ENCODE measurements at regions not wholly inside any gene's neighbourhood (a gene's known extent, or its start where the extent isn't known, plus 50 kb on each side); places are given as distances from the start of the nearest gene placed in this dataset.

DNA sequence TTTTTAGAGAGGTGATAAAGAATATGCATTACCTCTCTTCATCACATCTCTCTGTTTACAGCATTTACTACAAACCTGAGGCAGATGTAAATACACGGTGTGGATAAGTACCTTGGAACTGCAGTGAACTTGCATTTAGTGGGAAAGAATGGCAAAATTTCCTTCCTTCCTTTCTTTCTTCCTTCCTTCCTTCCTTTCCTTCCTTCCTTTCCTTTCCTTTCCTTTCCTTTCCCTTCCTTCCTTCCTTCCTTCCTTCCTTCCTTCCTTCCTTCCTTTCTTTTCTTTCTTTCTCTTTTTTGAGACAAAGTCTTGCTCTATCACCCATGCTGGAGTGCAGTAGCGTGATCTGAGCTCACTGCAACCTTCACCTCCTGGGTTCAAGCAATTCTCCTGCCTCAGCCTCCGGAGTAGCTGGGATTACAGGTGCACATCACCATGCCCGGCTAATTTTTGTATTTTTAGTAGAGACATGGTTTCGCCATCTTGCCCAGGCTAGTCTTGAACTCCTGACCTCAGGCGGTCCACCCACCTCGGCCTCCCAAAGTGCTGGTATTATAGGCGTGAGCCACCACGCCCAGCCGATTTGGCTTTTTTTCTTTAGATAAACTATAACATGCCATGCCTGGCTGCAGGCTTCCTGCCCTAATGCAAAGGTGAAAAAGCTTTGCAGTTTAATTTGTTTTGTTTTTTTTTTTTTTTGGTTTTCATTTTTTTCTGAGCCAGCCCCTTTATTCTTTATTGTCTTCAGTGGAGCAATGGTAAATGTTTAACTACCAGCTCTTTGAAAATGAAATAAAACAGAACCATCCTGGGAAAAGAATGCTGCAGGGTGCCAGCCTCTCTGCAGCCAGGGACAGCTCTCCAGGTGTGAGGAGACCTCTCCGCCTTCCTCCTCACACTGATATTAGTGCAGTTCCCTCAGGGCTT, 64.2 kb upstream of the NEDD9 start:
- no peak for ATAC-seq
- H3K4me1 Mint-ChIP-seq = peaks cover 16 to 52% (median 24%) of the 10 kb centered on the region in 4 donors

DNA sequence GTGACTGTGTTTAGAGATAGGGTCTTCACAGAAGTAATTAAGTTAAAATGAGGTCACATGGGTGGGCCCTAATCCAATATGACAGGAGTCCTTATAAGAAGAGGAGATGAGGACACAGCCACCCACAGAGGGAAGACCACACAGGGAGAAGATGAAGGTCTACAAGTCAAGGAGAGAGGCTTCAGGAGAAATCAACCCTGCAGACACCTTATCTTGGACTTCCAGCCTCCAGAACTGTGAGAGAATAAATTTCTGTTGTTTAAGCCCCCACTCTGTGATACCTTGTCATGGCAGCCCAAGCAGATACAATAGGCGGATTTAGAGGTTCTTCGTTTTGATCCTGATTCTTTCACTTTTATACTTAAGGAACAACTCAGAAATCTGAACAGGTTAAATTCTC, 63.5 kb upstream of the NEDD9 start:
- ATAC-seq (no peak), DNase-seq (no peak)
- H3K36me3 Mint-ChIP-seq = peaks cover 37 to 83% (median 72%) of the 10 kb centered on the region in 3 donors
- H3K9me3 Mint-ChIP-seq = peaks cover 0 to 21% (median 7%) of the 10 kb centered on the region in 9 donors
- no peaks in the 10 kb centered on the region for H3K27me3 Mint-ChIP-seq
- POLR2A ChIA-PET = no interaction called here
- H3K4me3 Mint-ChIP-seq = no peak overlapping the region
- no peak overlapping the region for H3K27ac Mint-ChIP-seq
- H3K4me1 Mint-ChIP-seq = peaks cover 12 to 49% (median 20%) of the 10 kb centered on the region in 4 donors

More for the DNA sequence above, 64.2 kb upstream of the NEDD9 start:
- POLR2A ChIA-PET = no interaction called here
- no peak for DNase-seq
- Mint-ChIP-seq H3K27me3 (no peaks in the 10 kb centered on the region), H3K27ac (no peak overlapping the region), H3K9me3 (peaks cover 2 to 21% (median 12%) of the 10 kb centered on the region in 9 donors), H3K4me3 (no peak overlapping the region), H3K36me3 (peaks cover 42 to 84% (median 75%) of the 10 kb centered on the region in 3 donors)

DNA sequence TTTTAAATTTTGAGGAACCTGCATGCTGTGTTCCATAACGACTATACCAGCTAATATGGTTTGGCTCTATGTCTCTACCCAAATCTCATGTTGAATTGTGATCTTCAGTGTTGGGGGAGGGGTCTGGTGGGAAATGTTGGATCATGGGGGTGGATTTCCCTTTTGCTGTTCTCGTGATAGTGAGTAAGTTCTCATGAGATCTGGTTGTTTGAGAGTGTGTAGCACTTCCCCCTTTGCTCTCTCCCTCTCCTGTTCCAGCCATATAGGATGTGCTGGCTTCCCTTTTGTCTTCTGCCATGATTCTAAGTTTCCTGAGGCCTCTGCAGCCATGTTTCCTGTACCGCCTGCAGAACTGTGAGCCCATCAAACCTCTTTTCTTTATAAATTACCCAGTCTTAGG, 61.8 kb upstream of the NEDD9 start:
- no peaks in the 10 kb centered on the region for H3K27me3 Mint-ChIP-seq
- DNase-seq (no peak), ATAC-seq (no peak)
- peaks cover 27 to 77% (median 70%) of the 10 kb centered on the region in 3 donors for H3K36me3 Mint-ChIP-seq
- H3K4me1 Mint-ChIP-seq = peaks cover 0 to 32% (median 8%) of the 10 kb centered on the region in 4 donors
- POLR2A ChIA-PET = no interaction called here
- H3K27ac Mint-ChIP-seq = peak overlapping the region in 1 of 10 donors; percentile 40
- no peak overlapping the region for H3K4me3 Mint-ChIP-seq
- H3K9me3 Mint-ChIP-seq = peaks cover 0 to 21% (median 0%) of the 10 kb centered on the region in 9 donors

DNA sequence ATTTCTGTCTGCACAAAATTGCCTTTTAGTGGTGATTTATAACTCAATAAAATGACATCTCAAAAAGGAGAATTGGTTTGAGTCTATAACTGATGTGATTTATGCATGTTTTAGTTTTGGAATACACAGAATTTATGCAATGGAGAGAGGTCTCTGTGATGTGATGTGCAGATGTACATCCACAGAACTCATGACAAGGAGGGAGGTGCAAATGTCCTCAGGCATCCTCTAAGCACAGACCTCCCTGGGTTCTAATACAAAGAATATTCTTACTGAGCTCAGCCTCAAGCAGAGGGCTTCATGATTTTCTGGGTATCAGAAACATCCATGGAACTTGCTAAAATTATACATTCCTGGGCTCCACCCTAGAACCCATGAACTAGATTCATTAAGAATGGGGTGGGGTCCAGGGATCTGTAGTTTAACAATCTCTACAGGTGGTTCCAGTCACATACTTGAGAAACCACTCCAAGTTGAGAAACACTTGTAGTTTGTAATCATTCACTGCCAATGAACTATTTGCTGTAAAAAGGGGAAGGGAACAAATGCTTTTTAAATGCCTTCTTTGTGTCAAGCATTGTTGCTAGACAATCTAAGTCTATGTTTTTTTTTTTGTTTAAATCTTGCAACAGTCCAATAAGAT, 60.2 kb upstream of the NEDD9 start:
- Mint-ChIP-seq H3K4me1 (peaks cover 0 to 25% (median 8%) of the 10 kb centered on the region in 4 donors), H3K36me3 (peaks cover 39 to 75% (median 74%) of the 10 kb centered on the region in 3 donors), H3K27ac (peak overlapping the region in 2 of 10 donors; percentile 14 to 31), H3K4me3 (no peak overlapping the region), H3K27me3 (no peaks in the 10 kb centered on the region), H3K9me3 (peaks cover 0 to 31% (median 7%) of the 10 kb centered on the region in 9 donors)
- POLR2A ChIA-PET = no interaction called here
- no peak for DNase-seq
- no peak for ATAC-seq

DNA sequence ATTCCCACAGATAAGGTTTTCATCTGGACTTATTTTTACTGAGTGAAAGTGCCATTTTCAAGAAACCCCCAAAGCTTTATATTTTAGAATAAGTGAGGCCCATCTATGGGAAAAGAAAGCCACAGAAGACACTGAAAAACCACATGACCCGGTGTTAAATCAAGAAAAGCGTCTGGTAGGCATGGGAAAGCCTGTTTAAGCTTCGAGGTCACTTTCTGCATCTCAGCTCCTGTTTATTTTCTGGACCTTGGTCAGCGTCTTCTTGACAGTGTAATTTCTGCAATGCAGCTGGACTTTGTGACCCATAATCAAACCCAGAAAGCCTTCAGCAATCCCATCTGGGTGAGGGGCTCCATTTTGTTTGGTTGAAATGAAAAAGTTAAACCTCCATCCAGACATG, 59.6 kb upstream of the NEDD9 start:
- no peak overlapping the region for H3K27ac Mint-ChIP-seq
- POLR2A ChIA-PET = no interaction called here
- peaks cover 0 to 23% (median 8%) of the 10 kb centered on the region in 4 donors for H3K4me1 Mint-ChIP-seq
- no peak for ATAC-seq
- H3K9me3 Mint-ChIP-seq = peaks cover 0 to 31% (median 7%) of the 10 kb centered on the region in 9 donors
- no peak for DNase-seq
- no peaks in the 10 kb centered on the region for H3K27me3 Mint-ChIP-seq
- no peak overlapping the region for H3K4me3 Mint-ChIP-seq
- H3K36me3 Mint-ChIP-seq = peaks cover 43 to 73% (median 68%) of the 10 kb centered on the region in 3 donors

DNA sequence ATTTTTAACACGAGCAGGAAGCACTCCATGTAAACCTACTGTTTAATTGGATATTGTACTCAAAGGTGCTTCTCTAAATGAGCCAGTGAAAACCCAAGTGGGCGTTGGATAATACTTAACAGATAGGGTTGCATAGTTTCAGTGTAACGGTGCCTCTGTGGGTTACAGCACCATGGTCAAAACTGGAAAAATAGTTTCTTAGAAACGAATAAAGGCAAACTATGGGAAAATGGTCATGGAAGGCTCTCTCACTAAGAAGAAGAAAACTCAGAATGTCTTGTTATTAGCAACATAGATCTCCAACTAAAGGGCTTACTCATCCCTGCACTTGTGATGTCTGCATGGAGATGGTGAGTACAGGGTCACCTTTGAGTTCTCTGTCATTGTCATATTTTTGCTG, 59.1 kb upstream of the NEDD9 start:
- peaks cover 0 to 29% (median 7%) of the 10 kb centered on the region in 9 donors for H3K9me3 Mint-ChIP-seq
- peaks cover 0 to 23% (median 8%) of the 10 kb centered on the region in 4 donors for H3K4me1 Mint-ChIP-seq
- DNase-seq (no peak), ATAC-seq (no peak)
- no peak overlapping the region for H3K4me3 Mint-ChIP-seq
- peaks cover 43 to 70% (median 65%) of the 10 kb centered on the region in 3 donors for H3K36me3 Mint-ChIP-seq
- POLR2A ChIA-PET = no interaction called here
- H3K27ac Mint-ChIP-seq = no peak overlapping the region
- no peaks in the 10 kb centered on the region for H3K27me3 Mint-ChIP-seq

DNA sequence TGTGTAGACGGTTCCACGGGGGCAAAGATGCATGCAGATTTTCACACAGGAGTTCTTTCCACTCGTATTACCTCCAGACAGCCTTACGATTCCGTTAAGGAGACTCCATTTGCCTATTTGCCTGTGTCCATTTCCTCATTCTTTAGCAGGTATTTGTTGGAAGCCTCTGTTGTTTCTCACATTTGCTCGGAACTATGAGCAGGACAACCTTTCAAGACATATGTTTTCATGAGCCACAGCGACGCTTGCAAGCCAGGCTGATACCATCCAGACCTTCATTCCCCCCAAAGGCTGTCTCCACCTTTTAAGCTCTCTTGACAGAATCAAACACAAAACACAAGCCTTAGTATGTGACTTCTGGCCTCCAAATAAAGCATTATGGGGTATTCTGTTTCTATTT, 57.6 kb upstream of the NEDD9 start:
- Mint-ChIP-seq H3K36me3 (peaks cover 31 to 55% (median 54%) of the 10 kb centered on the region in 3 donors), H3K27me3 (no peaks in the 10 kb centered on the region), H3K9me3 (peaks cover 0 to 21% (median 9%) of the 10 kb centered on the region in 9 donors), H3K27ac (no peak overlapping the region), H3K4me1 (peaks cover 0 to 23% (median 5%) of the 10 kb centered on the region in 4 donors), H3K4me3 (no peak overlapping the region)
- ATAC-seq (no peak), DNase-seq (no peak)
- POLR2A ChIA-PET = no interaction called here

DNA sequence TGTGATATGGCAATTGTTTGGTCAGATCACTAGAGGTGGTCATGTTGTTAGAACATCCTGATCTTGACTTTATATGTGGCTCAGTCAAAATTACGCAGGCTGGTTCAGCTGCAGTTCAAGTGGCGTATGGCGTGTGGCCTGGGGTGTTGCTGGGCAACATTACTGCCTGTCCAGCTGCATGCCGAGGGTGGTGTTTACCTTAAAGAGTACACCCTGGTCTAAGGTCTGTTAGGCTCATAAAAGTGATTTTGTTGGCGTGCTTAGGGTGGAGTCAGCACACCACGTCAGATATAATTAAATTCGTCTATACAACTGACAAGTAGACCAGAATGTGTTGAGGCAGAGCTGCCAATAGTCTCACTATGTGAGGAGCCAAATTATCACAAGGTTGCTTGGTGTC, 55.6 kb upstream of the NEDD9 start:
- H3K36me3 Mint-ChIP-seq = peaks cover 16 to 44% (median 38%) of the 10 kb centered on the region in 3 donors
- POLR2A ChIA-PET = no interaction called here
- peaks cover 0 to 21% (median 8%) of the 10 kb centered on the region in 9 donors for H3K9me3 Mint-ChIP-seq
- peaks cover 0 to 17% (median 4%) of the 10 kb centered on the region in 4 donors for H3K4me1 Mint-ChIP-seq
- H3K4me3 Mint-ChIP-seq = no peak overlapping the region
- peak overlapping the region in 1 of 10 donors; percentile 48 for H3K27ac Mint-ChIP-seq
- H3K27me3 Mint-ChIP-seq = no peaks in the 10 kb centered on the region
- ATAC-seq = no peak
- no peak for DNase-seq

DNA sequence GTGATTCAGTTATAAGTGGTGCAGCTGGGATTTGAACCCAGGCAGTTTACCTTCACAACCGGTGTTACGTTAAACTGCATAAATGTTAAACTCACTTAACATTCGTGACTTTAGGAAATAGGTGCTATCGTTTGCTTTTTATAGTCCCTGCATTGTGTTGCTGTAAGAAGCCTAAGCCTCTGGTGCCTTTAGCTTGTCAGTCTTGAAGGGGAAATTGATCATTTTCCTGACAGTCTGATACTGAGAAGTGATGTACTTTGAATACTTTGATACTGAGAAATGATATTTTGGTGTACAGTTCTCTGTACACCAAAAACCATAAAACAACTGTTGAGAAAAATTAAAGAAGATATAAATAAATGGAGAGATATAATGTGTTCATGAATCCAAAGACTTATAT, 52.5 kb upstream of the NEDD9 start:
- DNase-seq (no peak), ATAC-seq (no peak)
- H3K27me3 Mint-ChIP-seq = no peaks in the 10 kb centered on the region
- peaks cover 16 to 26% (median 16%) of the 10 kb centered on the region in 3 donors for H3K36me3 Mint-ChIP-seq
- peaks cover 0 to 4% (median 2%) of the 10 kb centered on the region in 4 donors for H3K4me1 Mint-ChIP-seq
- POLR2A ChIA-PET = no interaction called here
- H3K27ac Mint-ChIP-seq = no peak overlapping the region
- peaks cover 0 to 21% (median 8%) of the 10 kb centered on the region in 9 donors for H3K9me3 Mint-ChIP-seq
- no peak overlapping the region for H3K4me3 Mint-ChIP-seq

DNA sequence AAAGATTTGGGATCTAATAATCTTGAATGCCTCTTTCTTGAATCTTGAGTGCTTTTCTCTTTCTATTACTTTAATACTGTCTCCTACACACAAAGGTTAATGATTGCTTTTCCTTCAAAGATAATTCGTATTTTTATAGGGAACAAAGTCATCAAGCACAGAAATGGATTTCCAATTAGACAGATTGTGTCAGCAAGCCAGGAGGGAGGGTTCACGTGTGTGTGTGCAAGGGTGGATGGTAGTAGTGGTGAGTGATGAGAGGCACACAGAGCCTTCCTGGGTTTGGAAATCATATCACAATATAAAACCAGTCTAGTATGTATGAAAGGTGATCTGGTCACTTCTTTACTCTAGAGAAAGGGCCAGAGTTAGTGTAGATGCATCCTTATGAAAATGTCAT, 51.2 kb upstream of the NEDD9 start:
- H3K4me3 Mint-ChIP-seq = no peak overlapping the region

DNA sequence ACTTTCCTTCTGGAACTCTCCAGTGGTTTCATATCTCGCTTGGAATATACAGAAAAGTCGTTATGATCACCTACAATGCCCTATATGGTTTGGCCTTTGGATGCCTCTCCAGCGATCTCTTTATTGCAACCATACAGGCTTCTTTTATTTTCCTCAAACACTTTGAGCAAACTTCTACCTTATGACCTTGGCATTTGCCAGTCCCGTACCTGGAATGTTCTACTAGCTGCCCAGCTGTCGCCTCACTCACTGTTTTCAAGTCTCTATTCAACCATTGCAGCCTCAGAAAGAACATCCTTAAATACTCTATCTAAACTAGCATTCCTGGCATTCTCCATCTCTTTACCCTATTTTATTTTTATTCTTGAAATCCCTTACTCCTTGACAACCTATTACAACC, 50.4 kb upstream of the NEDD9 start:
- no peak for DNase-seq
- Mint-ChIP-seq H3K27ac (no peak overlapping the region), H3K27me3 (no peaks in the 10 kb centered on the region), H3K36me3 (peaks cover 5 to 19% (median 16%) of the 10 kb centered on the region in 3 donors), H3K9me3 (peaks cover 0 to 11% (median 3%) of the 10 kb centered on the region in 9 donors), H3K4me3 (no peak overlapping the region), H3K4me1 (peaks cover 6 to 16% (median 10%) of the 10 kb centered on the region in 4 donors)
- POLR2A ChIA-PET = no interaction called here
- ATAC-seq = no peak

More for the DNA sequence above, 51.2 kb upstream of the NEDD9 start:
- H3K27me3 Mint-ChIP-seq = no peaks in the 10 kb centered on the region
- peaks cover 12 to 23% (median 16%) of the 10 kb centered on the region in 3 donors for H3K36me3 Mint-ChIP-seq
- peaks cover under 1 to 10% (median 3%) of the 10 kb centered on the region in 4 donors for H3K4me1 Mint-ChIP-seq
- H3K9me3 Mint-ChIP-seq = peaks cover 0 to 18% (median 6%) of the 10 kb centered on the region in 9 donors
- POLR2A ChIA-PET = no interaction called here
- DNase-seq = no peak
- H3K27ac Mint-ChIP-seq = no peak overlapping the region
- no peak for ATAC-seq

All from naive thymus-derived CD8-positive, alpha-beta T cell (primary cell).